ENCODE measurements at regions not wholly inside any gene's neighbourhood (a gene's known extent, or its start where the extent isn't known, plus 50 kb on each side); places are given as distances from the start of the nearest gene placed in this dataset.

GRCh38 chr2:180669016-180669415 is 311.4 kb upstream of the UBE2E3 start:
- Histone ChIP-seq H3K36me3 (ENCODE audit: low read depth) (no peaks in the 10 kb centered on the region), H3F3A (ENCODE audit: insufficient read depth, low read depth) (no peaks in the 10 kb centered on the region), H3K4me3 (no peak overlapping the region), H2AFZ (no peak overlapping the region), H3K4me1 (replicated peaks; ENCODE audit: insufficient read depth) (no peaks in the 10 kb centered on the region), H3K4me2 (no peak overlapping the region), H3K27me3 (ENCODE audit: insufficient read depth, low read depth) (no peaks in the 10 kb centered on the region), H4K20me1 (ENCODE audit: insufficient read depth) (no peaks in the 10 kb centered on the region), H3K9me2 (ENCODE audit: insufficient read depth) (no peaks in the 10 kb centered on the region), H3K27ac (no peak overlapping the region), H3K79me2 (ENCODE audit: low read depth) (no peaks in the 10 kb centered on the region), H3K9me3 (ENCODE audit: insufficient read depth, low read depth) (no peaks in the 10 kb centered on the region; the same call in 1 of the 2 replicates)
- TF ChIP-seq CTCF (conservative IDR thresholded peaks at IDR 0.05) (no peak), EZH2 (IDR thresholded peaks at IDR 0.05; ENCODE audit: low read depth) (no peak)
- POLR2A ChIA-PET (ENCODE audit: unreplicated experiment), result no interaction called here
- intact Hi-C loops (cut with micrococcal nuclease; ENCODE audit: unreplicated experiment), result no loop called here
- DNase-seq, result no peak
- BruUV-seq (replicated peaks), result no TSS peak
- CTCF ChIA-PET, result no interaction called here

- intact Hi-C loops (cut with micrococcal nuclease; ENCODE audit: unreplicated experiment), result no loop called here
- BruUV-seq (replicated peaks), result no TSS peak
- CTCF ChIA-PET, result no interaction called here
Measured at GRCh38 chr2:180664507-180664906, 315.9 kb upstream of the UBE2E3 start.

GRCh38 chr2:180662941-180663471 is 317.4 kb upstream of the UBE2E3 start:
- BruUV-seq (replicated peaks), result no TSS peak
- peaks cover 13% of the 10 kb centered on the region; the same call in 1 of the 2 replicates for H3K9me3 ChIP-seq (ENCODE audit: insufficient read depth, low read depth)
- DNase-seq, result peak in 1 of 2 experiments; percentile 69
- no peaks in the 10 kb centered on the region for H3K9me2 ChIP-seq (ENCODE audit: insufficient read depth)
- no peak overlapping the region; the same call in 1 of the 2 replicates for H2AFZ ChIP-seq
- no peaks in the 10 kb centered on the region for H4K20me1 ChIP-seq (ENCODE audit: insufficient read depth)
- no peak overlapping the region for H3K27ac ChIP-seq
- TF ChIP-seq EZH2 (IDR thresholded peaks at IDR 0.05; ENCODE audit: low read depth) (no peak), CTCF (conservative IDR thresholded peaks at IDR 0.05) (no peak)
- no peaks in the 10 kb centered on the region for H3K79me2 ChIP-seq (ENCODE audit: low read depth)
- CTCF ChIA-PET, result no interaction called here
- no peaks in the 10 kb centered on the region for H3F3A ChIP-seq (ENCODE audit: insufficient read depth, low read depth)
- H3K4me2 ChIP-seq, result peak overlapping the region; percentile 20
- no peak overlapping the region for H3K4me3 ChIP-seq
- peaks cover 20% of the 10 kb centered on the region for H3K4me1 ChIP-seq (replicated peaks; ENCODE audit: insufficient read depth)
- POLR2A ChIA-PET (ENCODE audit: unreplicated experiment), result no interaction called here
- no peaks in the 10 kb centered on the region for H3K36me3 ChIP-seq (ENCODE audit: low read depth)
- intact Hi-C loops (cut with micrococcal nuclease; ENCODE audit: unreplicated experiment), result no loop called here
- no peaks in the 10 kb centered on the region for H3K27me3 ChIP-seq (ENCODE audit: insufficient read depth, low read depth)

More at GRCh38 chr2:180664507-180664906, 315.9 kb upstream of the UBE2E3 start:
- Histone ChIP-seq H3K27ac (no peak overlapping the region), H3K4me1 (replicated peaks; ENCODE audit: insufficient read depth) (peaks cover 20% of the 10 kb centered on the region), H3K9me2 (ENCODE audit: insufficient read depth) (no peaks in the 10 kb centered on the region), H3K4me2 (no peak overlapping the region), H3K79me2 (ENCODE audit: low read depth) (no peaks in the 10 kb centered on the region), H3K9me3 (ENCODE audit: insufficient read depth, low read depth) (peaks cover 13% of the 10 kb centered on the region; the same call in 1 of the 2 replicates), H3K27me3 (ENCODE audit: insufficient read depth, low read depth) (no peaks in the 10 kb centered on the region), H2AFZ (no peak overlapping the region), H3F3A (ENCODE audit: insufficient read depth, low read depth) (no peaks in the 10 kb centered on the region), H4K20me1 (ENCODE audit: insufficient read depth) (no peaks in the 10 kb centered on the region), H3K36me3 (ENCODE audit: low read depth) (no peaks in the 10 kb centered on the region), H3K4me3 (no peak overlapping the region)
- TF ChIP-seq CTCF (conservative IDR thresholded peaks at IDR 0.05), result no peak
- TF ChIP-seq EZH2 (IDR thresholded peaks at IDR 0.05; ENCODE audit: low read depth), result no peak
- DNase-seq, result no peak
- POLR2A ChIA-PET (ENCODE audit: unreplicated experiment), result no interaction called here
